Osteocyte (in vitro differentiated cells): ENCODE measurements at regions not wholly inside any gene's neighbourhood (a gene's known extent, or its start where the extent isn't known, plus 50 kb on each side); places are given as distances from the start of the nearest gene placed in this dataset.

Experiments
- DNase-seq: peaks from one replicate; pipeline ENCODE4 v3.0.0; 2021; ENCODE audit warnings: mixed read lengths; ENCODE audit not compliant: unreplicated experiment; ENCODE audit errors: extremely low spot score
- H3K27ac Mint-ChIP-seq: one replicate; pipeline ENCODE4 v1.8.0; 2021; ENCODE audit warnings: mild to moderate bottlenecking, mixed read lengths; ENCODE audit not compliant: unreplicated experiment
- H3K27me3 Mint-ChIP-seq: one replicate; pipeline ENCODE4 v1.8.0; 2021; ENCODE audit warnings: mixed read lengths; ENCODE audit not compliant: unreplicated experiment
- H3K36me3 Mint-ChIP-seq: one replicate; pipeline ENCODE4 v1.8.0; 2021; ENCODE audit warnings: mixed read lengths; ENCODE audit not compliant: unreplicated experiment
- H3K4me1 Mint-ChIP-seq: one replicate; pipeline ENCODE4 v1.8.0; 2021; ENCODE audit warnings: mixed read lengths; ENCODE audit not compliant: unreplicated experiment
- H3K4me3 Mint-ChIP-seq: one replicate; pipeline ENCODE4 v1.8.0; 2021; ENCODE audit warnings: mild to moderate bottlenecking, moderate library complexity, mixed read lengths; ENCODE audit not compliant: unreplicated experiment
- H3K9me3 Mint-ChIP-seq: one replicate; pipeline ENCODE4 v1.8.0; 2021; ENCODE audit warnings: mixed read lengths; ENCODE audit not compliant: unreplicated experiment
- CTCF ChIP-seq: fragments of 200-600 bp; sonication (generic); IDR thresholded peaks from 2 replicates; pipeline ENCODE4 v1.5.0; 2021; ENCODE audit warnings: antibody characterized with exemption, mild to moderate bottlenecking, moderate library complexity

GRCh38 chr13:90622541-90622940 is 724.9 kb upstream of the MIR17HG start:
- no peak overlapping the region for H3K4me3 Mint-ChIP-seq
- TF ChIP-seq CTCF, result no peak
- H3K27ac Mint-ChIP-seq, result no peak overlapping the region
- no peaks in the 10 kb centered on the region for H3K27me3 Mint-ChIP-seq
- peaks cover 21% of the 10 kb centered on the region for H3K4me1 Mint-ChIP-seq
- H3K36me3 Mint-ChIP-seq, result no peaks in the 10 kb centered on the region
- no peaks in the 10 kb centered on the region for H3K9me3 Mint-ChIP-seq
- no peak for DNase-seq

GRCh38 chr13:90623318-90624011 is 724.0 kb upstream of the MIR17HG start:
- Mint-ChIP-seq H3K36me3 (no peaks in the 10 kb centered on the region), H3K9me3 (no peaks in the 10 kb centered on the region), H3K4me1 (peaks cover 23% of the 10 kb centered on the region), H3K27me3 (no peaks in the 10 kb centered on the region), H3K4me3 (no peak overlapping the region), H3K27ac (no peak overlapping the region)
- no peak for TF ChIP-seq CTCF
- DNase-seq, result no peak

GRCh38 chr13:90627813-90628212 is 719.7 kb upstream of the MIR17HG start:
- no peak for TF ChIP-seq CTCF
- Mint-ChIP-seq H3K4me1 (peaks cover 27% of the 10 kb centered on the region), H3K27ac (no peak overlapping the region), H3K4me3 (no peak overlapping the region), H3K36me3 (no peaks in the 10 kb centered on the region), H3K27me3 (no peaks in the 10 kb centered on the region), H3K9me3 (no peaks in the 10 kb centered on the region)
- no peak for DNase-seq

GRCh38 chr13:90628471-90628870 is 719.0 kb upstream of the MIR17HG start:
- Mint-ChIP-seq H3K27me3 (no peaks in the 10 kb centered on the region), H3K36me3 (no peaks in the 10 kb centered on the region), H3K4me1 (peaks cover 24% of the 10 kb centered on the region), H3K4me3 (no peak overlapping the region), H3K27ac (no peak overlapping the region), H3K9me3 (peaks cover under 1% of the 10 kb centered on the region)
- no peak for DNase-seq
- no peak for TF ChIP-seq CTCF

- Mint-ChIP-seq H3K27ac (no peak overlapping the region), H3K36me3 (no peaks in the 10 kb centered on the region), H3K4me3 (no peak overlapping the region), H3K4me1 (peaks cover 25% of the 10 kb centered on the region), H3K27me3 (no peaks in the 10 kb centered on the region), H3K9me3 (peaks cover 5% of the 10 kb centered on the region)
- DNase-seq, result no peak
- TF ChIP-seq CTCF, result no peak
Observed at GRCh38 chr13:90630716-90631115, 716.8 kb upstream of the MIR17HG start.
